Activated B cell treated with CpG ODN at 0.5 μM for 24 hours (primary cell): ENCODE measurements at regions not wholly inside any gene's neighbourhood (a gene's known extent, or its start where the extent isn't known, plus 50 kb on each side); places are given as distances from the start of the nearest gene placed in this dataset.

ENCODE experiments used
- ATAC-seq: fragments of 200-7000 bp; cut with Tn5 transposase; one replicate; pipeline ENCODE4 v1.10.0; 2021; ENCODE audit warnings: low read depth, mild to moderate bottlenecking, moderate library complexity
- CTCF ChIA-PET: fragments of 350-600 bp; sonication (Branson Sonifier 250); formaldehyde crosslinking; loops from one replicate; lab custom pipeline; 2021; ENCODE audit warnings: antibody characterized with exemption; lab: Charles Lee
- POLR2A ChIA-PET: fragments of 350-600 bp; sonication (Branson Sonifier 250); formaldehyde crosslinking; loops from one replicate; lab custom pipeline; 2021; ENCODE audit warnings: antibody characterized with exemption; lab: Charles Lee
- DNase-seq: peaks from one replicate; pipeline ENCODE4 v3.0.0; 2022
- H3K27ac Mint-ChIP-seq: one replicate; pipeline ENCODE4 v1.8.0; 2020; ENCODE audit warnings: mixed read lengths
- H3K27me3 Mint-ChIP-seq: one replicate; pipeline ENCODE4 v1.8.0; 2021; ENCODE audit warnings: mixed read lengths
- H3K36me3 Mint-ChIP-seq: one replicate; pipeline ENCODE4 v1.8.0; 2021; ENCODE audit warnings: low read depth, mixed read lengths
- H3K4me1 Mint-ChIP-seq: one replicate; pipeline ENCODE4 v1.8.0; 2021; ENCODE audit warnings: mixed read lengths
- H3K4me3 Mint-ChIP-seq: one replicate; pipeline ENCODE4 v1.8.0; 2020; ENCODE audit warnings: mild to moderate bottlenecking, mixed read lengths
- H3K9me3 Mint-ChIP-seq: one replicate; pipeline ENCODE4 v1.8.0; 2020; ENCODE audit warnings: mixed read lengths
- CTCF ChIP-seq: fragments of 200-600 bp; IDR thresholded peaks from one replicate; pipeline ENCODE4 v1.8.0; 2022; ENCODE audit warnings: antibody characterized with exemption, mild to moderate bottlenecking
- intact Hi-C: fragments of 100-400 bp; cut with micrococcal nuclease; formaldehyde crosslinking; loops from one replicate; pipeline ENCODE4 v1.15.1; 2024

- no peak for TF ChIP-seq CTCF
- Mint-ChIP-seq H3K9me3 (peaks cover 6% of the 10 kb centered on the region), H3K27me3 (no peaks in the 10 kb centered on the region), H3K36me3 (no peaks in the 10 kb centered on the region), H3K4me1 (no peaks in the 10 kb centered on the region), H3K4me3 (no peak overlapping the region), H3K27ac (no peak overlapping the region)
- DNase-seq = no peak
- no peak for ATAC-seq
- CTCF ChIA-PET = no interaction called here
- POLR2A ChIA-PET = no interaction called here
- intact Hi-C loops = no loop called here
Observed at GRCh38 chr7:126001349-126001748, 1071.7 kb upstream of the POT1 start.

GRCh38 chr7:125984795-125985194, 1055.2 kb upstream of the POT1 start:
- DNase-seq = no peak
- intact Hi-C loops = no loop called here
- H3K36me3 Mint-ChIP-seq = no peaks in the 10 kb centered on the region

GRCh38 chr7:125971656-125972055, 1042.0 kb upstream of the POT1 start:
- Mint-ChIP-seq H3K4me1 (no peaks in the 10 kb centered on the region), H3K36me3 (no peaks in the 10 kb centered on the region), H3K27me3 (no peaks in the 10 kb centered on the region), H3K4me3 (no peak overlapping the region), H3K9me3 (no peaks in the 10 kb centered on the region), H3K27ac (no peak overlapping the region)
- DNase-seq = no peak
- POLR2A ChIA-PET = no interaction called here
- no peak for ATAC-seq
- intact Hi-C loops = no loop called here
- no peak for TF ChIP-seq CTCF
- CTCF ChIA-PET = no interaction called here

More at GRCh38 chr7:125984795-125985194, 1055.2 kb upstream of the POT1 start:
- H3K4me1 Mint-ChIP-seq = no peaks in the 10 kb centered on the region
- ChIA-PET POLR2A (no interaction called here), CTCF (no interaction called here)
- no peak for ATAC-seq
- no peaks in the 10 kb centered on the region for H3K27me3 Mint-ChIP-seq
- H3K27ac Mint-ChIP-seq = no peak overlapping the region
- H3K9me3 Mint-ChIP-seq = peaks cover 12% of the 10 kb centered on the region
- TF ChIP-seq CTCF = no peak
- no peak overlapping the region for H3K4me3 Mint-ChIP-seq

- ATAC-seq (no peak), DNase-seq (no peak)
- Mint-ChIP-seq H3K27me3 (no peaks in the 10 kb centered on the region), H3K27ac (no peak overlapping the region), H3K4me3 (no peak overlapping the region), H3K4me1 (no peaks in the 10 kb centered on the region), H3K36me3 (no peaks in the 10 kb centered on the region), H3K9me3 (no peaks in the 10 kb centered on the region)
- TF ChIP-seq CTCF = no peak
- intact Hi-C loops = no loop called here
- CTCF ChIA-PET = no interaction called here
- POLR2A ChIA-PET = no interaction called here
Observed at GRCh38 chr7:125966278-125967048, 1036.8 kb upstream of the POT1 start.

GRCh38 chr7:125934955-125935354, 1005.3 kb upstream of the POT1 start:
- intact Hi-C loops = no loop called here
- TF ChIP-seq CTCF = no peak
- H3K36me3 Mint-ChIP-seq = no peaks in the 10 kb centered on the region
- no peak overlapping the region for H3K27ac Mint-ChIP-seq
- ChIA-PET CTCF (no interaction called here), POLR2A (no interaction called here)
- DNase-seq (no peak), ATAC-seq (no peak)
- H3K4me1 Mint-ChIP-seq = no peaks in the 10 kb centered on the region
- peaks cover 11% of the 10 kb centered on the region for H3K9me3 Mint-ChIP-seq
- no peaks in the 10 kb centered on the region for H3K27me3 Mint-ChIP-seq
- H3K4me3 Mint-ChIP-seq = no peak overlapping the region
